ENCODE measurements at regions not wholly inside any gene's neighbourhood (a gene's known extent, or its start where the extent isn't known, plus 50 kb on each side); places are given as distances from the start of the nearest gene placed in this dataset.
A peak's percentile ranks its signal among the peaks of the same experiment; 100 is the strongest.

GRCh38 chr1:65064981-65065380, 83.0 kb upstream of the AK4 start:
- peaks cover 3 to 4% of the 10 kb centered on the region in 2 experiments for H4K20me1 ChIP-seq (replicated peaks in 1 of 2; ENCODE audit: control insufficient read depth in 1 of 2, insufficient read depth in 2 of 2, low read length in 2 of 2)
- no peak overlapping the region for H3K56ac ChIP-seq (replicated peaks; ENCODE audit: insufficient read length, low read depth, low read length)
- peak overlapping the region; percentile 73 to 87; a peak in 3 of 4 replicates for H3K4me2 ChIP-seq (ENCODE audit: insufficient read depth in 1 of 2, low read depth in 2 of 2, low read length in 2 of 2)
- no peak overlapping the region for H2BK15ac ChIP-seq (ENCODE audit: low read length)
- no peaks in the 10 kb centered on the region; a peak in 1 of 7 replicates for H3K27me3 ChIP-seq (replicated peaks in 1 of 4; ENCODE audit: control insufficient read depth in 3 of 4, extremely low read depth in 1 of 4, insufficient read depth in 3 of 4, low read length in 3 of 4)
- peaks cover 4 to 60% of the 10 kb centered on the region in 2 experiments; a peak in 3 of 4 replicates for H3K79me2 ChIP-seq (ENCODE audit: control insufficient read depth in 1 of 2, insufficient read depth in 2 of 2, low read length in 2 of 2)
- H3K4ac ChIP-seq (replicated peaks; ENCODE audit: insufficient read length, low read depth, low read length) = no peak overlapping the region
- DNase-seq (ENCODE audit: low read depth in 1 of 2, low spot score in 2 of 2) (no peak), FAIRE-seq (no peak)
- H3K79me1 ChIP-seq (ENCODE audit: low read depth, low read length) = no peaks in the 10 kb centered on the region
- H3K27ac ChIP-seq (ENCODE audit: low read depth, low read length) = no peak overlapping the region
- no peak overlapping the region for H4K8ac ChIP-seq (ENCODE audit: extremely low read depth, insufficient read depth, low read length)
- no peak for TF ChIP-seq TAF7 (optimal IDR thresholded peaks at IDR 0.05; ENCODE audit: borderline replicate concordance, low read depth, low read length)
- TF ChIP-seq RXRA (IDR thresholded peaks at IDR 0.05; ENCODE audit: insufficient read depth, low read depth, low read length) = no peak
- no peak for TF ChIP-seq CTCF (IDR thresholded peaks at IDR 0.05; ENCODE audit: control extremely low read depth in 1 of 3, insufficient read depth in 1 of 3, low read depth in 1 of 3, low read length in 3 of 3)
- TF ChIP-seq HDAC6 (IDR thresholded peaks at IDR 0.05; ENCODE audit: low read depth, low read length) = no peak
- no peak for TF ChIP-seq TCF12 (IDR thresholded peaks at IDR 0.05; ENCODE audit: low read depth, low read length)
- no peak for TF ChIP-seq ASH2L (IDR thresholded peaks at IDR 0.05; ENCODE audit: low read length)
- TF ChIP-seq POLR2AphosphoS5 (IDR thresholded peaks at IDR 0.05; ENCODE audit: low read depth, low read length) = no peak
- no peak for TF ChIP-seq CEBPB (IDR thresholded peaks at IDR 0.05; ENCODE audit: low read depth, low read length)
- no peak for TF ChIP-seq SIN3A (conservative IDR thresholded peaks at IDR 0.05 in 1 of 2, IDR thresholded peaks at IDR 0.05 in 1 of 2; ENCODE audit: low read depth in 1 of 2, low read length in 2 of 2)
- TF ChIP-seq, protein P1, sequence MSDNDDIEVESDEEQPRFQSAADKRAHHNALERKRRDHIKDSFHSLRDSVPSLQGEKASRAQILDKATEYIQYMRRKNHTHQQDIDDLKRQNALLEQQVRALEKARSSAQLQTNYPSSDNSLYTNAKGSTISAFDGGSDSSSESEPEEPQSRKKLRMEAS (IDR thresholded peaks at IDR 0.05) = no peak
- TF ChIP-seq, protein P2, sequence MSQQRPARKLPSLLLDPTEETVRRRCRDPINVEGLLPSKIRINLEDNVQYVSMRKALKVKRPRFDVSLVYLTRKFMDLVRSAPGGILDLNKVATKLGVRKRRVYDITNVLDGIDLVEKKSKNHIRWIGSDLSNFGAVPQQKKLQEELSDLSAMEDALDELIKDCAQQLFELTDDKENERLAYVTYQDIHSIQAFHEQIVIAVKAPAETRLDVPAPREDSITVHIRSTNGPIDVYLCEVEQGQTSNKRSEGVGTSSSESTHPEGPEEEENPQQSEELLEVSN (IDR thresholded peaks at IDR 0.05) = no peak
- no peak for TF ChIP-seq KDM5A (IDR thresholded peaks at IDR 0.05; ENCODE audit: low read length)
- no peaks in the 10 kb centered on the region for H3K36me3 ChIP-seq (ENCODE audit: control insufficient read depth in 2 of 4, insufficient read depth in 4 of 4, low read length in 3 of 4)
- no peak overlapping the region for H3K23ac ChIP-seq (ENCODE audit: insufficient read length)
- H2AFZ ChIP-seq (ENCODE audit: low read length) = no peak overlapping the region
- peaks cover 0 to 10% (median 4%) of the 10 kb centered on the region in 4 experiments; a peak in 3 of 7 replicates for H3K4me1 ChIP-seq (replicated peaks in 1 of 4; ENCODE audit: control insufficient read depth in 3 of 4, insufficient read depth in 4 of 4, low read length in 3 of 4)
- H3K14ac ChIP-seq (ENCODE audit: insufficient read length) = no peak overlapping the region
- H2BK120ac ChIP-seq (replicated peaks; ENCODE audit: low read depth, low read length) = no peak overlapping the region
- POLR2A ChIA-PET (ENCODE audit: partially characterized antibody) = interaction anchor here (0.8 to 2.4 kb wide), 6 partner anchors 10 to 104 kb away, joined by 3 to 9 read pairs (median 6); partner anchors contain the start of gene JAK1
- no peak overlapping the region for H4K91ac ChIP-seq (replicated peaks; ENCODE audit: insufficient read length, low read length)
- CTCF ChIA-PET (ENCODE audit: partially characterized antibody) = interaction anchor here (0.7 to 5.3 kb wide), 12 partner anchors 11 to 1177 kb away, joined by 3 to 61 read pairs (median 4); no protein-coding TSS in a partner anchor
- H2AK5ac ChIP-seq (ENCODE audit: low read depth, low read length) = no peak overlapping the region
- H2BK5ac ChIP-seq (ENCODE audit: low read depth, low read length) = no peak overlapping the region
- no peak overlapping the region for H2BK20ac ChIP-seq (ENCODE audit: low read length)
- H3K9ac ChIP-seq (replicated peaks in 1 of 4; ENCODE audit: extremely low read depth in 1 of 4, low read depth in 3 of 4, low read length in 3 of 4) = no peak overlapping the region
- no peaks in the 10 kb centered on the region for H3K9me3 ChIP-seq (ENCODE audit: insufficient read depth in 2 of 2, low read depth in 1 of 2, low read length in 1 of 2)
- H3K23me2 ChIP-seq (ENCODE audit: low read depth, low read length) = peaks cover 11% of the 10 kb centered on the region
- H4K5ac ChIP-seq (ENCODE audit: insufficient read length, low read depth, low read length) = no peak overlapping the region
- no peak overlapping the region for H2BK12ac ChIP-seq (ENCODE audit: low read depth, low read length)
- H3K4me3 ChIP-seq (ENCODE audit: extremely low read depth in 1 of 4, insufficient read depth in 2 of 4, low read depth in 3 of 4, low read length in 4 of 4) = peak overlapping the region in 3 of 4 experiments; percentile 74 to 96 (median 76); a peak in 5 of 8 replicates
- no peak overlapping the region for H3K18ac ChIP-seq (ENCODE audit: extremely low read depth, low read length)

All from H1 (cell line).